SK-N-SH (cell line): ENCODE measurements at regions not wholly inside any gene's neighbourhood (a gene's known extent, or its start where the extent isn't known, plus 50 kb on each side); places are given as distances from the start of the nearest gene placed in this dataset.

Source experiments
- EZH2phosphoT487 ChIP-seq: fragments of 200-600 bp; sonication (generic); IDR thresholded peaks from 2 replicates; pipeline ENCODE4 v1.6.1; 2017; ENCODE audit warnings: low read depth, mixed run types, mild to moderate bottlenecking, antibody characterized with exemption, moderate library complexity, borderline replicate concordance
- JUND ChIP-seq: IDR thresholded peaks from 2 replicates; pipeline ENCODE4 v1.4.0; 2012
- MEF2A ChIP-seq: IDR thresholded peaks from 2 replicates; pipeline ENCODE4 v1.4.0; 2012; ENCODE audit warnings: low read depth, borderline replicate concordance
- MXI1 ChIP-seq: IDR thresholded peaks from 2 replicates; pipeline ENCODE4 v1.6.1; 2012; ENCODE audit warnings: mild to moderate bottlenecking, low read depth, low read length, improper control_type of control experiment
- POLR2AphosphoS5 ChIP-seq: IDR thresholded peaks from 2 replicates; pipeline ENCODE4 v1.6.1; 2012; ENCODE audit warnings: low read depth, low read length
- TF ChIP-seq, protein P1 (sequence below): fragments of 200-600 bp; sonication (generic); IDR thresholded peaks from 2 replicates; pipeline ENCODE4 v1.6.1; 2017; ENCODE audit warnings: antibody characterized with exemption, mild to moderate bottlenecking, moderate library complexity

DNA sequence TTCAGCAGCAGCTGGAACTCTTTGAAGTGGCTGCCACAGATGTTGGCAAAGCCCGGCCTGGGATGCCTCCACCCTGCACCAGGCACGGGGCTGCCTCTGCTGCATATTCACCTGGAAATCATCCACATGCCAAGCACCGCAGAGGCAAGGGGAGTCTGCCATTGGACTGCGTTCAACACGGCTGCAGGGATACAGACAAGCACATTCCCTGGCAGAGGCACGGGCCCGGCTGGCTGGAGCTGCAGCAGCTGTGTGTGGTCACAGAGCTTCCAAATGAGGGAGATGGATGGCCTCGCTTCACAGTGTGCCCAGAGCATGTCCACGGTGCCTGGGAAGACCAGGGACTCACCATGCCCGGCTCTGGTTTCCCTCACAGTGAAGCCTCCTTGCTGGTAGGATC, 1378.9 kb downstream of the TBC1D22A start:
- TF ChIP-seq, protein P1, sequence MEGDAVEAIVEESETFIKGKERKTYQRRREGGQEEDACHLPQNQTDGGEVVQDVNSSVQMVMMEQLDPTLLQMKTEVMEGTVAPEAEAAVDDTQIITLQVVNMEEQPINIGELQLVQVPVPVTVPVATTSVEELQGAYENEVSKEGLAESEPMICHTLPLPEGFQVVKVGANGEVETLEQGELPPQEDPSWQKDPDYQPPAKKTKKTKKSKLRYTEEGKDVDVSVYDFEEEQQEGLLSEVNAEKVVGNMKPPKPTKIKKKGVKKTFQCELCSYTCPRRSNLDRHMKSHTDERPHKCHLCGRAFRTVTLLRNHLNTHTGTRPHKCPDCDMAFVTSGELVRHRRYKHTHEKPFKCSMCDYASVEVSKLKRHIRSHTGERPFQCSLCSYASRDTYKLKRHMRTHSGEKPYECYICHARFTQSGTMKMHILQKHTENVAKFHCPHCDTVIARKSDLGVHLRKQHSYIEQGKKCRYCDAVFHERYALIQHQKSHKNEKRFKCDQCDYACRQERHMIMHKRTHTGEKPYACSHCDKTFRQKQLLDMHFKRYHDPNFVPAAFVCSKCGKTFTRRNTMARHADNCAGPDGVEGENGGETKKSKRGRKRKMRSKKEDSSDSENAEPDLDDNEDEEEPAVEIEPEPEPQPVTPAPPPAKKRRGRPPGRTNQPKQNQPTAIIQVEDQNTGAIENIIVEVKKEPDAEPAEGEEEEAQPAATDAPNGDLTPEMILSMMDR, result no peak
- TF ChIP-seq JUND, result no peak
- no peak for TF ChIP-seq EZH2phosphoT487
- TF ChIP-seq POLR2AphosphoS5, result no peak
- no peak for TF ChIP-seq MXI1
- TF ChIP-seq MEF2A, result no peak
